Thyroid gland (tissue), 4 donors: ENCODE measurements at regions not wholly inside any gene's neighbourhood (a gene's known extent, or its start where the extent isn't known, plus 50 kb on each side); places are given as distances from the start of the nearest gene placed in this dataset.

Source experiments
- CTCF ChIP-seq, 6 experiments: fragments of 200-600 bp in 3 of 6; fragments of 450-650 bp in 3 of 6; sonication (generic) in 3 of 6; IDR thresholded peaks; one replicate each; pipeline ENCODE4 v1.5.1; 2016 to 2019; ENCODE audit warnings: antibody characterized with exemption in 6 of 6, mild to moderate bottlenecking in 2 of 6, inconsistent platforms in 1 of 6, moderate library complexity in 1 of 6
- POLR2A ChIP-seq, 2 donors: fragments of 450-650 bp; IDR thresholded peaks; one replicate each; pipeline ENCODE4 v1.6.1; 2017; ENCODE audit warnings: antibody characterized with exemption in 2 of 2, mild to moderate bottlenecking in 2 of 2, moderate library complexity in 1 of 2

- TF ChIP-seq CTCF (IDR thresholded peaks at IDR 0.05) (no peak), POLR2A (IDR thresholded peaks at IDR 0.05) (no peak)
These were observed 115.7 kb upstream of the SLC24A5 start for GRCh38 chr15:48005077-48005476.
